ENCODE measurements at regions not wholly inside any gene's neighbourhood (a gene's known extent, or its start where the extent isn't known, plus 50 kb on each side); places are given as distances from the start of the nearest gene placed in this dataset.

GRCh38 chr11:134481135-134481534 lies 69.1 kb upstream of the B3GAT1 start:
- ATAC-seq, result no peak
- Mint-ChIP-seq H3K27ac (no peak overlapping the region), H3K27me3 (peaks cover 22% of the 10 kb centered on the region)

DNA sequence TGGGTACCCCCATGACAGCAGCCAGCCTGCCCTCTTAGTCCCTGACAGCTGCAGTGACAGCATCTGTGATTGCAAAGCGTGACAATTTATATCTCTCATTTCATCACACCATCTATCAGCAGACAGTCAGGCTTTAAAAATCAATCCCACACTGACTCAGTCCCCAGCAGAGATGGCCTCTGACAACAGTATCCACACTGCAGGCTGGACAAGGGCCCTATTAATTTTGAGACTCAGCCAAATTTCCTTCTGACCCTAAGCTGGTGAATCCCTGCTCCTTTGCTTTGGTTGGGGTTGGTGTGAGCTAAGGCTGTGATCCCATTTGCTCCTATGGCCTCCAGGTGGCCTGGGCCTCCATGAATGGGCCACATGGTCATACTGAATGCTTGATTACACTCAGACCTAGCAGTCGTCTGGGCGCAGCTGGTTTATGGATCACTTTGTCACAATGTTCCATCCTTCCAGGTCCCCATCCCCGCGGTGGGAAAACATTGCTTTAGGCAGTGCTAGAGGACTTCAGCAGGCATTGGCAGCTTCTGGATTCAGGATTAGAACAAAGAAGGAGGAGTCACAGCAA lies 68.2 kb upstream of the B3GAT1 start:
- no peak for ATAC-seq
- no peaks in the 10 kb centered on the region for H3K4me1 Mint-ChIP-seq
- no peaks in the 10 kb centered on the region for H3K36me3 Mint-ChIP-seq
- no peak overlapping the region for H3K27ac Mint-ChIP-seq
- no peak overlapping the region for H3K4me3 Mint-ChIP-seq
- H3K9me3 Mint-ChIP-seq, result no peaks in the 10 kb centered on the region
- H3K27me3 Mint-ChIP-seq, result peaks cover 25% of the 10 kb centered on the region

More at GRCh38 chr11:134481135-134481534, 69.1 kb upstream of the B3GAT1 start:
- Mint-ChIP-seq H3K36me3 (no peaks in the 10 kb centered on the region), H3K9me3 (no peaks in the 10 kb centered on the region), H3K4me3 (no peak overlapping the region), H3K4me1 (no peaks in the 10 kb centered on the region)

- ATAC-seq, result no peak
- peaks cover 33% of the 10 kb centered on the region for H3K27me3 Mint-ChIP-seq
- no peak overlapping the region for H3K4me3 Mint-ChIP-seq
- no peaks in the 10 kb centered on the region for H3K9me3 Mint-ChIP-seq
- H3K4me1 Mint-ChIP-seq, result no peaks in the 10 kb centered on the region
- H3K27ac Mint-ChIP-seq, result no peak overlapping the region
- H3K36me3 Mint-ChIP-seq, result no peaks in the 10 kb centered on the region
Measured at GRCh38 chr11:134479206-134480135, 67.4 kb upstream of the B3GAT1 start.

DNA sequence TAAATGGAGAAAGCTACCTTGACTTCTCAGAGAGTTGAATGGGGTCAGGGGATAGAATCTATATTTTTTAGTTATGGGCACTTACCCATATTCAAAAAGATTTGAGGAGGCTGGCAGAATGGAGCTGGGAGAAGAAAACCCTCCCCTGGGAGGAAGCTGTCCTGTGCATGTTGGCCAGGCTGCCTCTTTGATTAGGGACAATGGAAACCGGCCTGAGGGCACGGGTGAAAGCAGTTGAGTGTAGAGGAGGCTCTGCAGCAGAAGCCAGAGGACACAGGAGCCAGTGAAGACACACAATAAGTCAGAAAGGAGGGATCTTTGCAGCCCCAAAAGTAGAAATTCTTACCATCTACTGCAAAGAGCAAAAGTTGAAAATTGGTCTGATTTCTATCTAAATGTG lies 66.6 kb upstream of the B3GAT1 start:
- H3K4me3 Mint-ChIP-seq, result no peak overlapping the region
- H3K4me1 Mint-ChIP-seq, result no peaks in the 10 kb centered on the region
- H3K9me3 Mint-ChIP-seq, result no peaks in the 10 kb centered on the region
- H3K27me3 Mint-ChIP-seq, result peaks cover 41% of the 10 kb centered on the region
- H3K27ac Mint-ChIP-seq, result no peak overlapping the region
- ATAC-seq, result no peak
- H3K36me3 Mint-ChIP-seq, result no peaks in the 10 kb centered on the region

DNA sequence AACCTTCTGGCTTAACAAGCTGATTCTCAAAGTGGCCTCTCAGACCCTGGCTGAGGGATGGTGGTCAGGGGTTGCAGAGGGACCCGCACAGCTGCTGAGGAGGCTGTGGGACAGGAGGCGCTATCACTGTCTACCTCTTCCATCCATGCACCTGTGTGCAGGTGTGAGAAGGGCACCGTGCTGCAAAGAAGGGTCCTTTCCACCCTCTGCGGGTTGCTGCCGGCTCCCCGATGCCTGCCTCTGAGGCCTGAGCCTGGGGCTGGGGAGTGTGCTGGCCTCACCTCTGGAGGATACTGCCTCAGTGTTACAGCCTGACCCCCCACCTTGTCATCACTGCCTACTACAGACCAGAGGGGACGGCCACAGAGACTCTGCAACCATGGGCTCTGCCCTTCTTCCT lies 66.1 kb upstream of the B3GAT1 start:
- ATAC-seq, result no peak
- no peak overlapping the region for H3K27ac Mint-ChIP-seq
- no peaks in the 10 kb centered on the region for H3K36me3 Mint-ChIP-seq
- H3K9me3 Mint-ChIP-seq, result no peaks in the 10 kb centered on the region
- H3K4me1 Mint-ChIP-seq, result no peaks in the 10 kb centered on the region
- no peak overlapping the region for H3K4me3 Mint-ChIP-seq
- H3K27me3 Mint-ChIP-seq, result peaks cover 46% of the 10 kb centered on the region

- no peaks in the 10 kb centered on the region for H3K4me1 Mint-ChIP-seq
- H3K27ac Mint-ChIP-seq, result no peak overlapping the region
- no peaks in the 10 kb centered on the region for H3K36me3 Mint-ChIP-seq
- no peak for ATAC-seq
- no peak overlapping the region for H3K4me3 Mint-ChIP-seq
- no peaks in the 10 kb centered on the region for H3K9me3 Mint-ChIP-seq
- peaks cover 52% of the 10 kb centered on the region for H3K27me3 Mint-ChIP-seq
Measured at GRCh38 chr11:134477486-134477885, 65.4 kb upstream of the B3GAT1 start.

DNA sequence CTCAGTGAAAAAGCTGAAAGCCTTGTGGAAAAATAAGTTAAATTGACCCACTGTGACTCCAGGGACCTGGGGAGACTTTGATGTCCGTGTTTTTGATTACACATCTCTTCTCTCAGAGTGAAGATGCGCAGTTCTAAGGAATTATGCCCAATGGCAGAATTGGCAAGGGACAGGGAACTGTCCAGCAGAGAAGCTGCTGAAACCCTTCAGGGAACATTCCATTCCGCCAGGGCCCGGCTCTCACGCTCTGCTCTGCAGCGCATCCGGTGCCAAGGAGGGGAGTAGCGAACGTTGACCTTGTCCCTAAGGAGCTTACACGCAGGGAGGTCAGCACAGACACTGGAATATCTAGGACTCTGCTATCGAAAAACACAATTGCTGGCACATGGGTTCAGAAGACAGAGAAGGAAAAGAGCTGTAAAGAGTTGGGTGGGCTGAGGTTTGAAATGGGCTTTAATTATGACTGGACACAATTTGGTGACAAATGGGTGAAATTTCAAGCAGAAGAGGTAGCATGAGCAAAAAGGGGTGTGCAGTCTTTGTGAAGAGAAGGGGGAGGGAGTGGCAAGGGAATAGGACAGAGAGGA lies 64.5 kb upstream of the B3GAT1 start:
- no peak overlapping the region for H3K27ac Mint-ChIP-seq
- no peaks in the 10 kb centered on the region for H3K36me3 Mint-ChIP-seq
- no peaks in the 10 kb centered on the region for H3K9me3 Mint-ChIP-seq
- no peak for ATAC-seq
- peaks cover 52% of the 10 kb centered on the region for H3K27me3 Mint-ChIP-seq
- H3K4me1 Mint-ChIP-seq, result no peaks in the 10 kb centered on the region
- no peak overlapping the region for H3K4me3 Mint-ChIP-seq

DNA sequence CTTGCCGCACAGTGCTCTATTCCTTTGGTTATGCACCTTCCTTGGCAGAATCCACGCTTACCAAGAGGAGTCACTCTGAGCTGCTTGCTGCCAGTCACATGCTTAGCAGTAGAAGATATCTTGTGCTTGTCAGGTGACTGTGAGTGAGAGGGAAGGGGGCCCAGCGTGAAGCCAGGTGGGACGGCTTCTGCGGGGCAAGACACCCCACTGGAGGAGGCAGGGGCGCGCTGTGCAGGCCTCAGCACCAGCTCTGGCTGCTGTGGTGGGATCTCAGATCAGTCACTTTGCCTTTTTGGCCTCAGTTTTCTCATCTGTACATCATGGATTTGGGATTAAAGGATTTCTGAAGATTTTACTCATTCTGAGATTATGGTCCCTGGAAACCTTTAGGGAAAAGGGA lies 63.9 kb upstream of the B3GAT1 start:
- Mint-ChIP-seq H3K36me3 (no peaks in the 10 kb centered on the region), H3K4me1 (no peaks in the 10 kb centered on the region), H3K9me3 (no peaks in the 10 kb centered on the region), H3K27me3 (peaks cover 52% of the 10 kb centered on the region), H3K27ac (no peak overlapping the region), H3K4me3 (no peak overlapping the region)
- no peak for ATAC-seq

DNA sequence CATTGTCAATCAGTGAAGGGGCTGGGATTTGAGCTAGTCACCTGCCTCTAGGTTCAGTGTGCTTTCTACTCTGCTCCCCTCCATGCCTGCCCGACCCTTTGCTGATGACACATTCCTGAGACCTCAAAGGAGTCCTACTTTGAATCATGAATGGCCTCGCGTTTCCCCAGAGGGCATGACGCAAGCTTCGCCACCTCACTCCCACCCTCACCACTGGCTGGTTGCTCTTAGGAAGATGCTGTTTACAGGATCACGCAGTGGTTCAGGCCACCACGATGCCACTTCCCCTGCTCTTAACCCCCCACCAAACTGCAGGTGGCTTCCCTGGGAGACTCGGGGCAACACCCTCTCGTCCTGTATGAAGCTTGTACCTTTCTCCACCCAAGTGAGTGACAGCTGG lies 62.9 kb upstream of the B3GAT1 start:
- Mint-ChIP-seq H3K27me3 (peaks cover 52% of the 10 kb centered on the region), H3K4me3 (no peak overlapping the region), H3K9me3 (no peaks in the 10 kb centered on the region), H3K27ac (no peak overlapping the region), H3K4me1 (no peaks in the 10 kb centered on the region), H3K36me3 (no peaks in the 10 kb centered on the region)
- ATAC-seq, result no peak

- Mint-ChIP-seq H3K27me3 (peaks cover 52% of the 10 kb centered on the region), H3K4me3 (no peak overlapping the region), H3K27ac (no peak overlapping the region), H3K36me3 (no peaks in the 10 kb centered on the region), H3K9me3 (no peaks in the 10 kb centered on the region), H3K4me1 (no peaks in the 10 kb centered on the region)
- no peak for ATAC-seq
Measured at GRCh38 chr11:134474070-134474860, 62.2 kb upstream of the B3GAT1 start.

- Mint-ChIP-seq H3K27ac (no peak overlapping the region), H3K27me3 (peaks cover 65% of the 10 kb centered on the region), H3K4me1 (no peaks in the 10 kb centered on the region), H3K36me3 (no peaks in the 10 kb centered on the region), H3K4me3 (no peak overlapping the region), H3K9me3 (no peaks in the 10 kb centered on the region)
- no peak for ATAC-seq
Measured at GRCh38 chr11:134471716-134472455, 59.8 kb upstream of the B3GAT1 start.

GRCh38 chr11:134471087-134471715 lies 59.2 kb upstream of the B3GAT1 start:
- Mint-ChIP-seq H3K27ac (no peak overlapping the region), H3K4me3 (no peak overlapping the region), H3K4me1 (no peaks in the 10 kb centered on the region), H3K9me3 (no peaks in the 10 kb centered on the region), H3K27me3 (peaks cover 64% of the 10 kb centered on the region), H3K36me3 (no peaks in the 10 kb centered on the region)
- no peak for ATAC-seq

GRCh38 chr11:134470238-134470637 lies 58.2 kb upstream of the B3GAT1 start:
- no peaks in the 10 kb centered on the region for H3K36me3 Mint-ChIP-seq
- no peaks in the 10 kb centered on the region for H3K9me3 Mint-ChIP-seq
- H3K27ac Mint-ChIP-seq, result no peak overlapping the region
- ATAC-seq, result no peak
- no peaks in the 10 kb centered on the region for H3K4me1 Mint-ChIP-seq
- H3K4me3 Mint-ChIP-seq, result no peak overlapping the region
- H3K27me3 Mint-ChIP-seq, result peaks cover 60% of the 10 kb centered on the region

- H3K27ac Mint-ChIP-seq, result no peak overlapping the region
- H3K36me3 Mint-ChIP-seq, result no peaks in the 10 kb centered on the region
- no peak overlapping the region for H3K4me3 Mint-ChIP-seq
- H3K9me3 Mint-ChIP-seq, result no peaks in the 10 kb centered on the region
- peaks cover 56% of the 10 kb centered on the region for H3K27me3 Mint-ChIP-seq
- H3K4me1 Mint-ChIP-seq, result no peaks in the 10 kb centered on the region
- ATAC-seq, result no peak
Measured at GRCh38 chr11:134469627-134470026, 57.6 kb upstream of the B3GAT1 start.

Measured in stimulated activated memory B cell treated with anti-CD40 and anti-IgM and Interleukin-4, amounts not matched to agents 10 μg/mL and 1 μg/mL and 100 μg/mL, for 72 hours (primary cell).